ENCODE measurements at regions not wholly inside any gene's neighbourhood (a gene's known extent, or its start where the extent isn't known, plus 50 kb on each side); places are given as distances from the start of the nearest gene placed in this dataset.

DNA sequence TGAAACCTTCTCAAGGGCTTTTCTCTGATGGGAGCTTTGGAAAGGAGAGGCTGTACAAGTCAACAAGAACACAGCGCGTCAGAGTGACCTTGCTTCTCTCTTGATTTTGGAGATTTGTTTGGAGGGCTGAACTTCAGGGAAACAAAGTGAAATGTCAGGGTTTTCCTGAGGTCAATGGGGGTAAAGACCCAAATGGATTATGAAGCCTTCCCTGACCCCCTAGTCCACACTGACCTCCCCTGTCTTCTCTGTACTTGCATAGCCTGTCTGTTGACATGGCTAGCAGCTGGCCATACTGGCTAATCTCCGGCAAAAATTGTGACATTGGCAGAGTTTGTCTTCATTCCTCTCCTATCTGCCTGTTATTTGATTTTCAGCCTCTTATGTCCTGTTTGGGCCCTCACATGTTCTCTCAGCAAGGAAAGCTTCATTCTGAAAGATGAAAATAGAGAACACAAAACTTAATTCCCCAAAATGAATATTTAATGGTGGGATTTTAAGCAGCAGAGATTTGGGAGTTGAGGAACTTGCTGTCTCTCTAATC, 149.3 kb upstream of the HAAO start:
- TF ChIP-seq, protein P1, sequence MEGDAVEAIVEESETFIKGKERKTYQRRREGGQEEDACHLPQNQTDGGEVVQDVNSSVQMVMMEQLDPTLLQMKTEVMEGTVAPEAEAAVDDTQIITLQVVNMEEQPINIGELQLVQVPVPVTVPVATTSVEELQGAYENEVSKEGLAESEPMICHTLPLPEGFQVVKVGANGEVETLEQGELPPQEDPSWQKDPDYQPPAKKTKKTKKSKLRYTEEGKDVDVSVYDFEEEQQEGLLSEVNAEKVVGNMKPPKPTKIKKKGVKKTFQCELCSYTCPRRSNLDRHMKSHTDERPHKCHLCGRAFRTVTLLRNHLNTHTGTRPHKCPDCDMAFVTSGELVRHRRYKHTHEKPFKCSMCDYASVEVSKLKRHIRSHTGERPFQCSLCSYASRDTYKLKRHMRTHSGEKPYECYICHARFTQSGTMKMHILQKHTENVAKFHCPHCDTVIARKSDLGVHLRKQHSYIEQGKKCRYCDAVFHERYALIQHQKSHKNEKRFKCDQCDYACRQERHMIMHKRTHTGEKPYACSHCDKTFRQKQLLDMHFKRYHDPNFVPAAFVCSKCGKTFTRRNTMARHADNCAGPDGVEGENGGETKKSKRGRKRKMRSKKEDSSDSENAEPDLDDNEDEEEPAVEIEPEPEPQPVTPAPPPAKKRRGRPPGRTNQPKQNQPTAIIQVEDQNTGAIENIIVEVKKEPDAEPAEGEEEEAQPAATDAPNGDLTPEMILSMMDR (IDR thresholded peaks at IDR 0.05; ENCODE audit: low read depth, low read length): no peak
- no peak for TF ChIP-seq POLR2A (IDR thresholded peaks at IDR 0.05; ENCODE audit: extremely low read depth, insufficient read length)
